Skeletal muscle satellite cell (primary cell): ENCODE measurements at regions not wholly inside any gene's neighbourhood (a gene's known extent, or its start where the extent isn't known, plus 50 kb on each side); places are given as distances from the start of the nearest gene placed in this dataset. TPM values are rescaled to one million over a fixed set of nuclear protein-coding genes. Genes with fewer than 3 reads are reported as not detected.
A peak's percentile ranks its signal among the peaks of the same experiment; 100 is the strongest.
"Not testable (repeated sequence)": the region's sequence is repeated elsewhere in the genome, so short reads cannot be mapped to it uniquely, and the experiment has no call there.

Source experiments
- H3K27me3 ChIP-seq: 2 replicates; pipeline ENCODE4 v1.7.0; 2013; ENCODE audit warnings: low read length; ENCODE audit not compliant: control insufficient read depth, insufficient read depth
- H3K36me3 ChIP-seq: 2 replicates; pipeline ENCODE4 v1.7.0; 2013; ENCODE audit warnings: mild to moderate bottlenecking, control low read depth, low read length; ENCODE audit not compliant: insufficient read depth
- H3K4me1 ChIP-seq: 2 replicates; pipeline ENCODE4 v1.7.0; 2013; ENCODE audit warnings: low read length; ENCODE audit not compliant: control insufficient read depth, insufficient read depth
- H3K4me2 ChIP-seq: 2 replicates; pipeline ENCODE4 v1.7.0; 2013; ENCODE audit warnings: mild to moderate bottlenecking, low read length
- H3K4me3 ChIP-seq: 2 replicates; pipeline ENCODE4 v1.7.0; 2013; ENCODE audit warnings: low read length
- H3K9ac ChIP-seq: 2 replicates; pipeline ENCODE4 v1.7.0; 2013; ENCODE audit warnings: mild to moderate bottlenecking, low read depth, low read length, moderate library complexity
- H3K9me3 ChIP-seq: replicated peaks from 2 replicates; pipeline ENCODE4 v1.7.0; 2013; ENCODE audit warnings: mild to moderate bottlenecking, control low read depth, low read length
- small RNA-seq: library from RNA; depleted of rRNA; stranded (forward); fragments of <200 nt; gene quantifications from one replicate; pipeline ENCODE3, GENCODE V24; 2012

GRCh38 chr7:57826548-57826947, 376.6 kb downstream of the ZNF716 start:
- not testable (repeated sequence) for H3K4me3 ChIP-seq, H3K36me3 ChIP-seq, H3K27me3 ChIP-seq, H3K9ac ChIP-seq, H3K4me2 ChIP-seq, H3K9me3 ChIP-seq, H3K4me1 ChIP-seq

- not testable (repeated sequence) for H3K4me1 ChIP-seq, H3K4me3 ChIP-seq, H3K4me2 ChIP-seq, H3K36me3 ChIP-seq, H3K9me3 ChIP-seq, H3K9ac ChIP-seq, H3K27me3 ChIP-seq
Observed at GRCh38 chr7:57835161-57835560, 385.2 kb downstream of the ZNF716 start.

GRCh38 chr7:57839152-57839551, 389.2 kb downstream of the ZNF716 start:
- H3K36me3 ChIP-seq, H3K9me3 ChIP-seq, H3K4me2 ChIP-seq, H3K27me3 ChIP-seq, H3K4me1 ChIP-seq, H3K9ac ChIP-seq, H3K4me3 ChIP-seq: not testable (repeated sequence)

- Histone ChIP-seq H3K4me3 (no peak overlapping the region), H3K9me3 (no peaks in the 10 kb centered on the region), H3K27me3 (peaks cover 16% of the 10 kb centered on the region), H3K4me2 (peak overlapping the region; percentile 52), H3K9ac (no peak overlapping the region), H3K4me1 (no peaks in the 10 kb centered on the region), H3K36me3 (no peaks in the 10 kb centered on the region)
Observed at GRCh38 chr7:57867884-57868701, 418.1 kb downstream of the ZNF716 start.

GRCh38 chr7:57868771-57869483, 418.9 kb downstream of the ZNF716 start:
- Histone ChIP-seq H3K4me1 (no peaks in the 10 kb centered on the region), H3K27me3 (peaks cover 16% of the 10 kb centered on the region), H3K4me3 (peak overlapping the region; percentile 13), H3K9me3 (no peaks in the 10 kb centered on the region), H3K4me2 (peak overlapping the region; percentile 52), H3K9ac (no peak overlapping the region), H3K36me3 (no peaks in the 10 kb centered on the region)

Small RNA genes lying in the stretch of these regions (small RNA-seq; reads per million reads assigned to genes)
- gene AC023141.11 (not detected), gene AC023141.12 (not detected), gene AC023141.8 (not detected)
